T-cell (primary cell): ENCODE measurements at regions not wholly inside any gene's neighbourhood (a gene's known extent, or its start where the extent isn't known, plus 50 kb on each side); places are given as distances from the start of the nearest gene placed in this dataset.

Experiments
- ATAC-seq, 4 experiments: fragments of 200-7000 bp in 3 of 4; fragments of 150-1000 bp in 1 of 4; cut with Tn5 transposase; replicated peaks in 1 of 4; 1 replicate in 3 of 4; 2 replicates in 1 of 4; pipeline ENCODE4 v1.10.0; 2021; ENCODE audit warnings: moderate library complexity in 3 of 4, mild to moderate bottlenecking in 2 of 4, moderate number of reproducible peaks in 1 of 4
- CTCF ChIA-PET, 2 donors: fragments of 300-600 bp; sonication (Branson Sonifier 250); formaldehyde crosslinking; loops; one replicate each; lab custom pipeline; 2022; ENCODE audit warnings: antibody characterized with exemption in 2 of 2; lab: Charles Lee
- POLR2A ChIA-PET, 2 donors: fragments of 300-600 bp; sonication (Branson Sonifier 250); formaldehyde crosslinking; loops; one replicate each; lab custom pipeline; 2022; ENCODE audit warnings: antibody characterized with exemption in 2 of 2; lab: Charles Lee
- DNase-seq, 35 experiments: peaks; one replicate each; pipeline versions ENCODE4 v3.0.0 to v3.0.0-alpha.2; 2013 to 2023
- H3K27ac ChIP-seq: one replicate; pipeline ENCODE4 v1.5.1; 2013; ENCODE audit warnings: low read length
- H3K27me3 ChIP-seq, 2 experiments: replicated peaks in 1 of 2; 1 replicate in 1 of 2; 2 replicates in 1 of 2; pipeline versions ENCODE4 v1.6.1 to v1.7.0; 2013; ENCODE audit warnings: low read length in 1 of 2, mixed read lengths in 1 of 2; ENCODE audit not compliant: control insufficient read depth in 2 of 2, insufficient read depth in 2 of 2; ENCODE audit errors: extremely low read depth in 1 of 2
- H3K36me3 ChIP-seq, 2 donors: 1 replicate in 1 of 2; 2 replicates in 1 of 2; pipeline versions ENCODE4 v1.6.1 to v1.7.0; 2013; ENCODE audit warnings: low read length in 1 of 2; ENCODE audit not compliant: control insufficient read depth in 2 of 2, insufficient read depth in 1 of 2; ENCODE audit errors: extremely low read depth in 1 of 2
- H3K4me1 ChIP-seq, 2 experiments: 1 replicate in 1 of 2; 2 replicates in 1 of 2; pipeline versions ENCODE4 v1.6.1 to v1.7.0; 2013; ENCODE audit warnings: low read length in 2 of 2, mixed read lengths in 1 of 2; ENCODE audit not compliant: insufficient read depth in 2 of 2, control insufficient read depth in 1 of 2; ENCODE audit errors: extremely low read depth in 1 of 2
- H3K4me3 ChIP-seq, 2 donors: 1 replicate in 1 of 2; 2 replicates in 1 of 2; pipeline versions ENCODE4 v1.5.1 to v1.7.0; 2013; ENCODE audit warnings: mild to moderate bottlenecking in 2 of 2, low read length in 1 of 2, moderate library complexity in 1 of 2; ENCODE audit not compliant: control insufficient read depth in 1 of 2; ENCODE audit errors: extremely low read depth in 1 of 2
- H3K9me3 ChIP-seq: 2 replicates; pipeline ENCODE4 v1.7.0; 2013
- H3K27ac Mint-ChIP-seq, 2 donors: one replicate each; pipeline ENCODE4 v1.8.0; 2020 to 2021; ENCODE audit warnings: mild to moderate bottlenecking in 2 of 2, mixed read lengths in 2 of 2
- H3K27me3 Mint-ChIP-seq, 2 donors: one replicate each; pipeline ENCODE4 v1.8.0; 2021 to 2022; ENCODE audit warnings: mixed read lengths in 2 of 2
- H3K36me3 Mint-ChIP-seq: one replicate; pipeline ENCODE4 v1.8.0; 2021; ENCODE audit warnings: mixed read lengths
- H3K4me1 Mint-ChIP-seq, 3 donors: one replicate each; pipeline ENCODE4 v1.8.0; 2020 to 2022; ENCODE audit warnings: mixed read lengths in 3 of 3, mild to moderate bottlenecking in 1 of 3
- H3K4me3 Mint-ChIP-seq, 3 donors: one replicate each; pipeline ENCODE4 v1.8.0; 2020 to 2022; ENCODE audit warnings: mild to moderate bottlenecking in 3 of 3, mixed read lengths in 3 of 3, moderate library complexity in 3 of 3
- H3K9me3 Mint-ChIP-seq, 3 donors: one replicate each; pipeline ENCODE4 v1.8.0; 2020 to 2022; ENCODE audit warnings: mixed read lengths in 3 of 3
- WGBS: methylation state at CpG from one replicate; pipeline ENCODE4 v1.1.5; 2013; ENCODE audit warnings: missing lambda C conversion rate; ENCODE audit not compliant: insufficient coverage; 5-methylcytosine and 5-hydroxymethylcytosine counted together

GRCh38 chr6:165936096-165936495 lies 231.6 kb downstream of the TBXT start:
- no peaks in the 10 kb centered on the region for H3K4me1 ChIP-seq
- POLR2A ChIA-PET, result no interaction called here
- WGBS, result 84% methylated on average over 3 of the region's 3 CpGs
- H3K9me3 Mint-ChIP-seq, result peaks cover 0 to 12% (median 0%) of the 10 kb centered on the region in 3 donors
- H3K9me3 ChIP-seq, result no peaks in the 10 kb centered on the region
- H3K36me3 Mint-ChIP-seq, result no peaks in the 10 kb centered on the region
- H3K27ac Mint-ChIP-seq, result no peak overlapping the region
- H3K27me3 Mint-ChIP-seq, result peaks cover 16 to 30% of the 10 kb centered on the region in 2 donors
- no peak overlapping the region for H3K27ac ChIP-seq
- DNase-seq (no peak), ATAC-seq (no peak)
- no peak overlapping the region for H3K4me3 Mint-ChIP-seq
- H3K4me1 Mint-ChIP-seq, result no peaks in the 10 kb centered on the region
- H3K27me3 ChIP-seq, result peaks cover 0 to 8% of the 10 kb centered on the region in 2 experiments
- no peak overlapping the region for H3K4me3 ChIP-seq
- H3K36me3 ChIP-seq, result no peaks in the 10 kb centered on the region
- CTCF ChIA-PET, result no interaction called here

- Histone ChIP-seq H3K27ac (no peak overlapping the region), H3K27me3 (peaks cover 0 to 12% of the 10 kb centered on the region in 2 experiments), H3K9me3 (no peaks in the 10 kb centered on the region), H3K4me3 (no peak overlapping the region), H3K4me1 (no peaks in the 10 kb centered on the region), H3K36me3 (no peaks in the 10 kb centered on the region)
- peaks cover 16 to 24% of the 10 kb centered on the region in 2 donors for H3K27me3 Mint-ChIP-seq
- CTCF ChIA-PET, result no interaction called here
- DNase-seq (no peak), ATAC-seq (no peak)
- H3K4me3 Mint-ChIP-seq, result no peak overlapping the region
- no peak overlapping the region for H3K27ac Mint-ChIP-seq
- H3K9me3 Mint-ChIP-seq, result peaks cover 0 to 12% (median 0%) of the 10 kb centered on the region in 3 donors
- H3K4me1 Mint-ChIP-seq, result no peaks in the 10 kb centered on the region
- no peaks in the 10 kb centered on the region for H3K36me3 Mint-ChIP-seq
- POLR2A ChIA-PET, result no interaction called here
- WGBS, result 89% methylated on average over 5 of the region's 9 CpGs
These were observed 236.0 kb downstream of the TBXT start for GRCh38 chr6:165931675-165932074.

- H3K4me3 Mint-ChIP-seq, result no peak overlapping the region
- no peak for ATAC-seq
- H3K36me3 ChIP-seq, result no peaks in the 10 kb centered on the region
- WGBS, result 83% methylated on average over 13 of the region's 18 CpGs
- CTCF ChIA-PET, result interaction anchor here in 1 of 2 donors (0.7 kb wide), 1 partner anchor 38 kb away, joined by 3 read pairs; no protein-coding TSS in a partner anchor
- no peak overlapping the region for H3K27ac Mint-ChIP-seq
- peaks cover 9 to 17% of the 10 kb centered on the region in 2 donors for H3K27me3 Mint-ChIP-seq
- peaks cover 0 to 12% of the 10 kb centered on the region in 2 experiments for H3K27me3 ChIP-seq
- POLR2A ChIA-PET, result no interaction called here
- H3K4me1 ChIP-seq, result no peaks in the 10 kb centered on the region
- H3K4me1 Mint-ChIP-seq, result no peaks in the 10 kb centered on the region
- no peaks in the 10 kb centered on the region for H3K9me3 ChIP-seq
- H3K4me3 ChIP-seq, result no peak overlapping the region
- no peak overlapping the region for H3K27ac ChIP-seq
- DNase-seq, result no peak
- H3K9me3 Mint-ChIP-seq, result peaks cover 0 to 7% (median 0%) of the 10 kb centered on the region in 3 donors
- H3K36me3 Mint-ChIP-seq, result no peaks in the 10 kb centered on the region
These were observed 236.9 kb downstream of the TBXT start for GRCh38 chr6:165930668-165931214.

- DNase-seq (no peak), ATAC-seq (no peak)
- no peak overlapping the region for H3K27ac Mint-ChIP-seq
- peaks cover 9 to 11% of the 10 kb centered on the region in 2 donors for H3K27me3 Mint-ChIP-seq
- H3K27ac ChIP-seq, result no peak overlapping the region
- no peaks in the 10 kb centered on the region for H3K4me1 ChIP-seq
- H3K27me3 ChIP-seq, result peaks cover 0 to 12% of the 10 kb centered on the region in 2 experiments
- peaks cover 0 to 4% (median 0%) of the 10 kb centered on the region in 3 donors for H3K9me3 Mint-ChIP-seq
- ChIA-PET CTCF (no interaction called here), POLR2A (no interaction called here)
- no peaks in the 10 kb centered on the region for H3K4me1 Mint-ChIP-seq
- no peak overlapping the region for H3K4me3 ChIP-seq
- 79% methylated on average over 4 of the region's 8 CpGs for WGBS
- H3K9me3 ChIP-seq, result no peaks in the 10 kb centered on the region
- no peaks in the 10 kb centered on the region for H3K36me3 ChIP-seq
- no peak overlapping the region for H3K4me3 Mint-ChIP-seq
- H3K36me3 Mint-ChIP-seq, result no peaks in the 10 kb centered on the region
These were observed 238.0 kb downstream of the TBXT start for GRCh38 chr6:165929607-165930006.

DNA sequence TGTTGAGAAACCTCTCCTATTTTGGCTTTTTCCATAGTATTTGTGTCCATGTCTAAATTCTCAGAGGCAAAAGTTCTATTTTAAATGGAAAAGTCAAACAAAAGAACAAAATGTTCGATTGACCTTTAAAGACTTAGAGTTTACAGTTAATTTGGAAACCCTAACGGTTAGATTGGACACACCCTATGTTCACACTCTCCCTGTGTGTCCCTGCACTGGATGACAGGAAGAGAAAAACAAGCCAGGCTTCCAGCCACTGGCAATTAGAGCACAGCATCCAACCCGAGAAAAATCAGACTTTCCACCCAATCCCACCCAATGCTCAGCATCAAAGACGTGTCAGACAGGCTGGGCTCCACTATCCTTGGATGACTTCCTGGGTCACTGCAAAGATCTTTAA lies 241.3 kb downstream of the TBXT start:
- Histone ChIP-seq H3K4me3 (no peak overlapping the region), H3K36me3 (no peaks in the 10 kb centered on the region), H3K4me1 (no peaks in the 10 kb centered on the region), H3K27me3 (peaks cover 0 to 4% of the 10 kb centered on the region in 2 experiments), H3K9me3 (no peaks in the 10 kb centered on the region), H3K27ac (no peak overlapping the region)
- ChIA-PET CTCF (no interaction called here), POLR2A (no interaction called here)
- Mint-ChIP-seq H3K27me3 (peaks cover 9 to 16% of the 10 kb centered on the region in 2 donors), H3K4me1 (no peaks in the 10 kb centered on the region), H3K9me3 (peaks cover 0 to 6% (median 0%) of the 10 kb centered on the region in 3 donors), H3K36me3 (no peaks in the 10 kb centered on the region), H3K4me3 (no peak overlapping the region), H3K27ac (no peak overlapping the region)
- no peak for ATAC-seq
- WGBS, result 45% methylated on average over 2 of the region's 4 CpGs
- DNase-seq, result no peak

DNA sequence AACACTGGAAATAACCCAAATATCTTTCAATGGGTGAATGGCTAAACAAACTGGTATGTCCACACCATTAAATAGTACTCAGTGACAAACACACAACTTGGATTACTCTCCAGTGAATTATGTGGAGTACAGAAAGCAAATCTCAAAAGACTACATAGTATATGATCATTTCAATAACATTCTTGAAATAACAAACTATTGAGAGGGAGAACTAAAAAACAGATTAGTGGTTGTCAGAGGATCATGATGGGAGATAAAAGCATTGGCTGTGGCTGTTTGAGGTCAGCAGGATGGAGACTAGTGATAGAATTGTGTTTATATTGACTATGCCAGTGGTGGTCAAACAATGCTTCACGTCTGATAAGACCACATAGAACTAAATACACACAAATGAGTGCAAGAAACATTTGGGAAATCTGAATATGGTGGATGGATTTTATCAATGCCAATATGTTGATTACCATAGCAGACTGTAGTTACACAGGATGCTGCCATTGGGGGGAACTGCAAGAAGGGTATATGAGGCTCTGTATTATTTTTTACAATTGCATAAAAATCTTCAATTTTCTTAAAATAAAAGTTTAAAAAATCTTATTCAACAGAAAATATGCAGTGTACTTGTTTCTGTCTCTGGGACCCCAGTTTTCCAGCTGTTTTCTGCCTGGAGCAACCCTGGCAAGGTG lies 242.0 kb downstream of the TBXT start:
- peaks cover 0 to 9% (median 0%) of the 10 kb centered on the region in 3 donors for H3K9me3 Mint-ChIP-seq
- H3K4me1 ChIP-seq, result no peaks in the 10 kb centered on the region
- POLR2A ChIA-PET, result no interaction called here
- no peak overlapping the region for H3K4me3 ChIP-seq
- H3K9me3 ChIP-seq, result no peaks in the 10 kb centered on the region
- CTCF ChIA-PET, result no interaction called here
- peaks cover 10 to 14% of the 10 kb centered on the region in 2 donors for H3K27me3 Mint-ChIP-seq
- no peak overlapping the region for H3K27ac Mint-ChIP-seq
- no peaks in the 10 kb centered on the region for H3K36me3 ChIP-seq
- peaks cover 0 to 4% of the 10 kb centered on the region in 2 experiments for H3K27me3 ChIP-seq
- H3K4me3 Mint-ChIP-seq, result no peak overlapping the region
- H3K4me1 Mint-ChIP-seq, result no peaks in the 10 kb centered on the region
- DNase-seq (no peak), ATAC-seq (no peak)
- no peaks in the 10 kb centered on the region for H3K36me3 Mint-ChIP-seq
- no peak overlapping the region for H3K27ac ChIP-seq
- no CpG with 5 or more reads among the region's 1 CpG for WGBS
